ENCODE measurements at regions not wholly inside any gene's neighbourhood (a gene's known extent, or its start where the extent isn't known, plus 50 kb on each side); places are given as distances from the start of the nearest gene placed in this dataset.

- TF ChIP-seq CTCF (IDR thresholded peaks at IDR 0.05), result no peak
Measured at GRCh38 chr9:28155671-28156070, 582.4 kb upstream of the C9orf72 start.

GRCh38 chr9:28158451-28158850 lies 585.2 kb upstream of the C9orf72 start:
- no peak for TF ChIP-seq CTCF (IDR thresholded peaks at IDR 0.05)

- no peak for TF ChIP-seq CTCF (IDR thresholded peaks at IDR 0.05)
Measured at GRCh38 chr9:28163619-28164018, 590.3 kb upstream of the C9orf72 start.

GRCh38 chr9:28166179-28166578 lies 592.9 kb upstream of the C9orf72 start:
- no peak for TF ChIP-seq CTCF (IDR thresholded peaks at IDR 0.05)

- TF ChIP-seq CTCF (IDR thresholded peaks at IDR 0.05), result no peak
Measured at GRCh38 chr9:28177142-28177541, 603.9 kb upstream of the C9orf72 start.

- no peak for TF ChIP-seq CTCF (IDR thresholded peaks at IDR 0.05)
Measured at GRCh38 chr9:28177925-28178324, 604.6 kb upstream of the C9orf72 start.

- no peak for TF ChIP-seq CTCF (IDR thresholded peaks at IDR 0.05)
Measured at GRCh38 chr9:28179893-28180292, 606.6 kb upstream of the C9orf72 start.

- TF ChIP-seq CTCF (IDR thresholded peaks at IDR 0.05), result no peak
Measured at GRCh38 chr9:28190981-28191380, 617.7 kb upstream of the C9orf72 start.
